ENCODE measurements at regions not wholly inside any gene's neighbourhood (a gene's known extent, or its start where the extent isn't known, plus 50 kb on each side); places are given as distances from the start of the nearest gene placed in this dataset.
"Not testable (repeated sequence)": the region's sequence is repeated elsewhere in the genome, so short reads cannot be mapped to it uniquely, and the experiment has no call there.

GRCh38 chr5:99771296-99771695 lies 763.9 kb upstream of the FAM174A start:
- no peak overlapping the region for H3K27ac ChIP-seq
- no peak for TF ChIP-seq CTCF (conservative IDR thresholded peaks at IDR 0.05)
- TF ChIP-seq ZFX (IDR thresholded peaks at IDR 0.05) = no peak

GRCh38 chr5:99765011-99765410 lies 770.2 kb upstream of the FAM174A start:
- H3K27ac ChIP-seq = no peak overlapping the region
- TF ChIP-seq CTCF (conservative IDR thresholded peaks at IDR 0.05) (no peak), ZFX (IDR thresholded peaks at IDR 0.05) (no peak)

GRCh38 chr5:99763021-99763774 lies 772.0 kb upstream of the FAM174A start:
- TF ChIP-seq CTCF (conservative IDR thresholded peaks at IDR 0.05) (no peak), ZFX (IDR thresholded peaks at IDR 0.05) (no peak)
- no peak overlapping the region for H3K27ac ChIP-seq

GRCh38 chr5:99747342-99747741 lies 787.8 kb upstream of the FAM174A start:
- no peak overlapping the region for H3K27ac ChIP-seq
- TF ChIP-seq ZFX (IDR thresholded peaks at IDR 0.05) (no peak), CTCF (conservative IDR thresholded peaks at IDR 0.05) (no peak)

GRCh38 chr5:99733146-99733545 lies 802.0 kb upstream of the FAM174A start:
- H3K27ac ChIP-seq = not testable (repeated sequence)

- H3K27ac ChIP-seq = not testable (repeated sequence)
Observed at GRCh38 chr5:99730653-99731052, 801.8 kb upstream of the CHD1 start.

- no peak for TF ChIP-seq CTCF (conservative IDR thresholded peaks at IDR 0.05)
- TF ChIP-seq ZFX (IDR thresholded peaks at IDR 0.05) = no peak
- no peak overlapping the region for H3K27ac ChIP-seq
Observed at GRCh38 chr5:99724732-99725290, 796.0 kb upstream of the CHD1 start.

GRCh38 chr5:99721506-99721905 lies 792.7 kb upstream of the CHD1 start:
- H3K27ac ChIP-seq = no peak overlapping the region
- TF ChIP-seq ZFX (IDR thresholded peaks at IDR 0.05) = no peak
- no peak for TF ChIP-seq CTCF (conservative IDR thresholded peaks at IDR 0.05)

Data from C4-2B (cell line).